ENCODE measurements at regions not wholly inside any gene's neighbourhood (a gene's known extent, or its start where the extent isn't known, plus 50 kb on each side); places are given as distances from the start of the nearest gene placed in this dataset.

- TF ChIP-seq MXI1 (conservative IDR thresholded peaks at IDR 0.05; ENCODE audit: poor library complexity, severe bottlenecking) (no peak), POLR2AphosphoS5 (IDR thresholded peaks at IDR 0.05) (no peak), EZH2 (IDR thresholded peaks at IDR 0.05; ENCODE audit: borderline replicate concordance, insufficient read depth, low read length, poor library complexity, severe bottlenecking) (no peak)
- TF ChIP-seq, protein P1, sequence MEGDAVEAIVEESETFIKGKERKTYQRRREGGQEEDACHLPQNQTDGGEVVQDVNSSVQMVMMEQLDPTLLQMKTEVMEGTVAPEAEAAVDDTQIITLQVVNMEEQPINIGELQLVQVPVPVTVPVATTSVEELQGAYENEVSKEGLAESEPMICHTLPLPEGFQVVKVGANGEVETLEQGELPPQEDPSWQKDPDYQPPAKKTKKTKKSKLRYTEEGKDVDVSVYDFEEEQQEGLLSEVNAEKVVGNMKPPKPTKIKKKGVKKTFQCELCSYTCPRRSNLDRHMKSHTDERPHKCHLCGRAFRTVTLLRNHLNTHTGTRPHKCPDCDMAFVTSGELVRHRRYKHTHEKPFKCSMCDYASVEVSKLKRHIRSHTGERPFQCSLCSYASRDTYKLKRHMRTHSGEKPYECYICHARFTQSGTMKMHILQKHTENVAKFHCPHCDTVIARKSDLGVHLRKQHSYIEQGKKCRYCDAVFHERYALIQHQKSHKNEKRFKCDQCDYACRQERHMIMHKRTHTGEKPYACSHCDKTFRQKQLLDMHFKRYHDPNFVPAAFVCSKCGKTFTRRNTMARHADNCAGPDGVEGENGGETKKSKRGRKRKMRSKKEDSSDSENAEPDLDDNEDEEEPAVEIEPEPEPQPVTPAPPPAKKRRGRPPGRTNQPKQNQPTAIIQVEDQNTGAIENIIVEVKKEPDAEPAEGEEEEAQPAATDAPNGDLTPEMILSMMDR (IDR thresholded peaks at IDR 0.05; ENCODE audit: poor library complexity, severe bottlenecking): no peak
- TF ChIP-seq, protein P2, sequence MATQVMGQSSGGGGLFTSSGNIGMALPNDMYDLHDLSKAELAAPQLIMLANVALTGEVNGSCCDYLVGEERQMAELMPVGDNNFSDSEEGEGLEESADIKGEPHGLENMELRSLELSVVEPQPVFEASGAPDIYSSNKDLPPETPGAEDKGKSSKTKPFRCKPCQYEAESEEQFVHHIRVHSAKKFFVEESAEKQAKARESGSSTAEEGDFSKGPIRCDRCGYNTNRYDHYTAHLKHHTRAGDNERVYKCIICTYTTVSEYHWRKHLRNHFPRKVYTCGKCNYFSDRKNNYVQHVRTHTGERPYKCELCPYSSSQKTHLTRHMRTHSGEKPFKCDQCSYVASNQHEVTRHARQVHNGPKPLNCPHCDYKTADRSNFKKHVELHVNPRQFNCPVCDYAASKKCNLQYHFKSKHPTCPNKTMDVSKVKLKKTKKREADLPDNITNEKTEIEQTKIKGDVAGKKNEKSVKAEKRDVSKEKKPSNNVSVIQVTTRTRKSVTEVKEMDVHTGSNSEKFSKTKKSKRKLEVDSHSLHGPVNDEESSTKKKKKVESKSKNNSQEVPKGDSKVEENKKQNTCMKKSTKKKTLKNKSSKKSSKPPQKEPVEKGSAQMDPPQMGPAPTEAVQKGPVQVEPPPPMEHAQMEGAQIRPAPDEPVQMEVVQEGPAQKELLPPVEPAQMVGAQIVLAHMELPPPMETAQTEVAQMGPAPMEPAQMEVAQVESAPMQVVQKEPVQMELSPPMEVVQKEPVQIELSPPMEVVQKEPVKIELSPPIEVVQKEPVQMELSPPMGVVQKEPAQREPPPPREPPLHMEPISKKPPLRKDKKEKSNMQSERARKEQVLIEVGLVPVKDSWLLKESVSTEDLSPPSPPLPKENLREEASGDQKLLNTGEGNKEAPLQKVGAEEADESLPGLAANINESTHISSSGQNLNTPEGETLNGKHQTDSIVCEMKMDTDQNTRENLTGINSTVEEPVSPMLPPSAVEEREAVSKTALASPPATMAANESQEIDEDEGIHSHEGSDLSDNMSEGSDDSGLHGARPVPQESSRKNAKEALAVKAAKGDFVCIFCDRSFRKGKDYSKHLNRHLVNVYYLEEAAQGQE (IDR thresholded peaks at IDR 0.05; ENCODE audit: borderline replicate concordance): no peak
- H3K9me3 ChIP-seq (ENCODE audit: low read length): no peaks in the 10 kb centered on the region
- H3K36me3 ChIP-seq (ENCODE audit: insufficient read depth, low read length): no peaks in the 10 kb centered on the region
- no peak overlapping the region for H3K4me2 ChIP-seq (ENCODE audit: low read length)
- H4K20me1 ChIP-seq (ENCODE audit: insufficient read depth): no peaks in the 10 kb centered on the region
- H3K9me2 ChIP-seq (ENCODE audit: insufficient read depth, low read length): no peaks in the 10 kb centered on the region
- H3K27me3 ChIP-seq (ENCODE audit: insufficient read depth, low read depth, low read length): no peaks in the 10 kb centered on the region
- H3K27ac ChIP-seq (ENCODE audit: low read length): no peak overlapping the region
- H3K79me2 ChIP-seq (replicated peaks; ENCODE audit: insufficient read depth, low read length): no peaks in the 10 kb centered on the region
- no peak overlapping the region for H2AFZ ChIP-seq (ENCODE audit: low read depth, low read length)
- H3K9ac ChIP-seq (ENCODE audit: low read length): no peak overlapping the region
- no peaks in the 10 kb centered on the region for H3F3A ChIP-seq (ENCODE audit: insufficient read depth, low read length, poor library complexity, severe bottlenecking)
- no peak overlapping the region for H3K4me3 ChIP-seq (ENCODE audit: low read length)
These were observed 133.0 kb upstream of the DOK5 start for GRCh38 chr20:54342258-54342920.

GRCh38 chr20:54343099-54343498, 132.3 kb upstream of the DOK5 start:
- Histone ChIP-seq H3K27ac (ENCODE audit: low read length) (no peak overlapping the region), H3K9me3 (ENCODE audit: low read length) (no peaks in the 10 kb centered on the region), H3F3A (ENCODE audit: insufficient read depth, low read length, poor library complexity, severe bottlenecking) (no peaks in the 10 kb centered on the region), H3K9me2 (ENCODE audit: insufficient read depth, low read length) (no peaks in the 10 kb centered on the region), H3K36me3 (ENCODE audit: insufficient read depth, low read length) (no peaks in the 10 kb centered on the region), H3K27me3 (ENCODE audit: insufficient read depth, low read depth, low read length) (no peaks in the 10 kb centered on the region), H3K79me2 (replicated peaks; ENCODE audit: insufficient read depth, low read length) (no peaks in the 10 kb centered on the region), H3K9ac (ENCODE audit: low read length) (no peak overlapping the region), H2AFZ (ENCODE audit: low read depth, low read length) (no peak overlapping the region), H4K20me1 (ENCODE audit: insufficient read depth) (no peaks in the 10 kb centered on the region), H3K4me3 (ENCODE audit: low read length) (no peak overlapping the region), H3K4me2 (ENCODE audit: low read length) (no peak overlapping the region)
- no peak for TF ChIP-seq EP300 (conservative IDR thresholded peaks at IDR 0.05; ENCODE audit: poor library complexity, severe bottlenecking)
- TF ChIP-seq MXI1 (conservative IDR thresholded peaks at IDR 0.05; ENCODE audit: poor library complexity, severe bottlenecking): no peak
- TF ChIP-seq POLR2AphosphoS5 (IDR thresholded peaks at IDR 0.05): no peak
- TF ChIP-seq EZH2 (IDR thresholded peaks at IDR 0.05; ENCODE audit: borderline replicate concordance, insufficient read depth, low read length, poor library complexity, severe bottlenecking): no peak
- TF ChIP-seq SMC3 (conservative IDR thresholded peaks at IDR 0.05; ENCODE audit: poor library complexity): no peak
- TF ChIP-seq, protein P1 (IDR thresholded peaks at IDR 0.05; ENCODE audit: poor library complexity, severe bottlenecking): no peak
- TF ChIP-seq RAD21 (conservative IDR thresholded peaks at IDR 0.05): no peak
- TF ChIP-seq, protein P2 (IDR thresholded peaks at IDR 0.05; ENCODE audit: borderline replicate concordance): no peak
- no peak for TF ChIP-seq TAF1 (IDR thresholded peaks at IDR 0.05; ENCODE audit: low read depth)
